ENCODE measurements at regions not wholly inside any gene's neighbourhood (a gene's known extent, or its start where the extent isn't known, plus 50 kb on each side); places are given as distances from the start of the nearest gene placed in this dataset.

- H3K4me3 ChIP-seq (replicated peaks; ENCODE audit: low read depth, low read length): no peak overlapping the region
- no peak for DNase-seq (ENCODE audit: extremely low read depth, low read depth)
- no peak for TF ChIP-seq CTCF (IDR thresholded peaks at IDR 0.05; ENCODE audit: low read depth, low read length, missing control alignments)
Observed at GRCh38 chr2:128377071-128377910, 58.6 kb upstream of the HS6ST1 start.

- no peak for TF ChIP-seq CTCF (IDR thresholded peaks at IDR 0.05; ENCODE audit: low read depth, low read length, missing control alignments)
- no peak for DNase-seq (ENCODE audit: extremely low read depth, low read depth)
- H3K4me3 ChIP-seq (replicated peaks; ENCODE audit: low read depth, low read length): no peak overlapping the region
Observed at GRCh38 chr2:128378231-128379020, 59.8 kb upstream of the HS6ST1 start.

GRCh38 chr2:128379021-128380015 is 60.6 kb upstream of the HS6ST1 start:
- no peak for TF ChIP-seq CTCF (IDR thresholded peaks at IDR 0.05; ENCODE audit: low read depth, low read length, missing control alignments)
- no peak overlapping the region for H3K4me3 ChIP-seq (replicated peaks; ENCODE audit: low read depth, low read length)
- peak; percentile 62 for DNase-seq (ENCODE audit: extremely low read depth, low read depth)

GRCh38 chr2:128380061-128380889 is 61.6 kb upstream of the HS6ST1 start:
- no peak for DNase-seq (ENCODE audit: extremely low read depth, low read depth)
- TF ChIP-seq CTCF (IDR thresholded peaks at IDR 0.05; ENCODE audit: low read depth, low read length, missing control alignments): no peak
- H3K4me3 ChIP-seq (replicated peaks; ENCODE audit: low read depth, low read length): no peak overlapping the region

GRCh38 chr2:128380961-128381938 is 62.6 kb upstream of the HS6ST1 start:
- DNase-seq (ENCODE audit: extremely low read depth, low read depth): no peak
- H3K4me3 ChIP-seq (replicated peaks; ENCODE audit: low read depth, low read length): no peak overlapping the region
- no peak for TF ChIP-seq CTCF (IDR thresholded peaks at IDR 0.05; ENCODE audit: low read depth, low read length, missing control alignments)
